Tibial artery (tissue), 4 donors: ENCODE measurements at regions not wholly inside any gene's neighbourhood (a gene's known extent, or its start where the extent isn't known, plus 50 kb on each side); places are given as distances from the start of the nearest gene placed in this dataset.

Experiments
- DNase-seq, 2 donors: peaks; one replicate each; pipeline ENCODE4 v3.0.0-alpha.2; 2019
- H3K27ac ChIP-seq, 2 donors: fragments of 200-600 bp; sonication (generic) in 1 of 2; 1 replicate in 1 of 2; 2 replicates in 1 of 2; pipeline ENCODE4 v1.5.1; 2018 to 2019; ENCODE audit warnings: mild to moderate bottlenecking in 1 of 2
- H3K27me3 ChIP-seq, 2 donors: fragments of 200-600 bp; sonication (generic) in 1 of 2; one replicate each; pipeline versions ENCODE4 v1.5.1 to v1.6.0; 2016 to 2019
- H3K36me3 ChIP-seq, 3 donors: fragments of 200-600 bp; sonication (generic) in 2 of 3; one replicate each; pipeline ENCODE4 v1.5.1; 2016 to 2019; ENCODE audit warnings: mild to moderate bottlenecking in 2 of 3
- H3K4me1 ChIP-seq, 4 donors: fragments of 200-600 bp; sonication (generic) in 2 of 4; 1 replicate in 3 of 4; 2 replicates in 1 of 4; pipeline ENCODE4 v1.5.1; 2016 to 2019
- H3K4me3 ChIP-seq, 2 donors: fragments of 200-600 bp; sonication (generic) in 1 of 2; 1 replicate in 1 of 2; 2 replicates in 1 of 2; pipeline ENCODE4 v1.5.1; 2018 to 2019; ENCODE audit warnings: mild to moderate bottlenecking in 2 of 2
- H3K9me3 ChIP-seq, 3 donors: fragments of 200-600 bp; sonication (generic) in 1 of 3; one replicate each; pipeline ENCODE4 v1.5.1; 2016 to 2019
- intact Hi-C: fragments of 100-400 bp; cut with DNase I; formaldehyde crosslinking; loops from one replicate; pipeline ENCODE4 v1.15.0; 2023; ENCODE audit warnings: low total_unique reads
- TF ChIP-seq, protein P1 (sequence below), 2 experiments: fragments of 200-600 bp in 1 of 2; fragments of 450-650 bp in 1 of 2; IDR thresholded peaks; one replicate each; pipeline ENCODE4 v1.5.1; 2017 to 2019; ENCODE audit warnings: antibody characterized with exemption in 2 of 2, mild to moderate bottlenecking in 1 of 2, moderate library complexity in 1 of 2

DNA sequence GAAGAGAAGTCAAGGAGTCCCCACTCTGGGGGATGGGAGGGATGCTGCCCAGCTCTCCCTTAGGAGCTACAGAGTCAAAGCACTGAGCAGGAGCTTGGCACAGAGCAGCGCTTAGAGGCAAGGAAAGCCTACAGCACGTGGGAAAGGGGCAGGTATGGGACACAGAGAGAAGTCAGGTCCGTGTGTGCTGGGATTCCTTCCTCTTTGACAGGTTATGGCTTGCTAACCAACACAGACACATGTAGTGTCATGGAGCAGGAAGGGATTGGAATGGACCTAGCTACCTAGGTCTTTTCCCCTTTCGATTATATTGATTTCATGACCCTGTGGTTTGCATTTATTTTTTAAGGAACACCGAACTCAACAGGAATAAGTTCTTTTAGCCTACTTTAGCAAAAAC lies 208.5 kb upstream of the TUT7 start:
- TF ChIP-seq, protein P1, sequence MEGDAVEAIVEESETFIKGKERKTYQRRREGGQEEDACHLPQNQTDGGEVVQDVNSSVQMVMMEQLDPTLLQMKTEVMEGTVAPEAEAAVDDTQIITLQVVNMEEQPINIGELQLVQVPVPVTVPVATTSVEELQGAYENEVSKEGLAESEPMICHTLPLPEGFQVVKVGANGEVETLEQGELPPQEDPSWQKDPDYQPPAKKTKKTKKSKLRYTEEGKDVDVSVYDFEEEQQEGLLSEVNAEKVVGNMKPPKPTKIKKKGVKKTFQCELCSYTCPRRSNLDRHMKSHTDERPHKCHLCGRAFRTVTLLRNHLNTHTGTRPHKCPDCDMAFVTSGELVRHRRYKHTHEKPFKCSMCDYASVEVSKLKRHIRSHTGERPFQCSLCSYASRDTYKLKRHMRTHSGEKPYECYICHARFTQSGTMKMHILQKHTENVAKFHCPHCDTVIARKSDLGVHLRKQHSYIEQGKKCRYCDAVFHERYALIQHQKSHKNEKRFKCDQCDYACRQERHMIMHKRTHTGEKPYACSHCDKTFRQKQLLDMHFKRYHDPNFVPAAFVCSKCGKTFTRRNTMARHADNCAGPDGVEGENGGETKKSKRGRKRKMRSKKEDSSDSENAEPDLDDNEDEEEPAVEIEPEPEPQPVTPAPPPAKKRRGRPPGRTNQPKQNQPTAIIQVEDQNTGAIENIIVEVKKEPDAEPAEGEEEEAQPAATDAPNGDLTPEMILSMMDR (IDR thresholded peaks at IDR 0.05): no peak
- H3K36me3 ChIP-seq: no peaks in the 10 kb centered on the region
- no peak for DNase-seq
- no peak overlapping the region for H3K27ac ChIP-seq
- no peaks in the 10 kb centered on the region for H3K4me1 ChIP-seq
- no peaks in the 10 kb centered on the region for H3K9me3 ChIP-seq
- intact Hi-C loops: no loop called here
- peaks cover 0 to 3% of the 10 kb centered on the region in 2 donors for H3K27me3 ChIP-seq
- no peak overlapping the region for H3K4me3 ChIP-seq

DNA sequence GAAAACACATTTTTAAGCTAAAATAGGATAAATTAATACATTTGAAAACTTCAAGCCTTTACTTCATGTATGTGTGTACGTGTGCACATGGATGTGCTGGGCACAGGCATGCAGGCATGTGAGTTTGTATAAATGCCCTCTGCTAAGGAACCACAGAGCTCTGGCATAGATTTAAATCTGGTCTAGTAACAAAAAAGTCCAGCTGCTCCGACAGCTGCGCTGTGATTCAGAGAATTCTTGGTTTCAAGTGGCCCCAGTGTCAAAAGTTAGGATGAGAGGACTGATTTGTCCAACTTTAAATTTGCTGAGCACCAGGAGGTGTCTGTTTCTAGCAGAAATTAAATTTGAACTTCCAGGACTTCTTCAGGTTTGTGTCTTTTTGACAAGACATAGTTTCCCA lies 203.7 kb upstream of the TUT7 start:
- H3K36me3 ChIP-seq: no peaks in the 10 kb centered on the region
- no peaks in the 10 kb centered on the region for H3K9me3 ChIP-seq
- H3K4me3 ChIP-seq: no peak overlapping the region
- no peak for DNase-seq
- no peak overlapping the region for H3K27ac ChIP-seq
- intact Hi-C loops: no loop called here
- H3K27me3 ChIP-seq: peaks cover 0 to 3% of the 10 kb centered on the region in 2 donors
- no peaks in the 10 kb centered on the region for H3K4me1 ChIP-seq
- TF ChIP-seq, protein P1 (IDR thresholded peaks at IDR 0.05): no peak

DNA sequence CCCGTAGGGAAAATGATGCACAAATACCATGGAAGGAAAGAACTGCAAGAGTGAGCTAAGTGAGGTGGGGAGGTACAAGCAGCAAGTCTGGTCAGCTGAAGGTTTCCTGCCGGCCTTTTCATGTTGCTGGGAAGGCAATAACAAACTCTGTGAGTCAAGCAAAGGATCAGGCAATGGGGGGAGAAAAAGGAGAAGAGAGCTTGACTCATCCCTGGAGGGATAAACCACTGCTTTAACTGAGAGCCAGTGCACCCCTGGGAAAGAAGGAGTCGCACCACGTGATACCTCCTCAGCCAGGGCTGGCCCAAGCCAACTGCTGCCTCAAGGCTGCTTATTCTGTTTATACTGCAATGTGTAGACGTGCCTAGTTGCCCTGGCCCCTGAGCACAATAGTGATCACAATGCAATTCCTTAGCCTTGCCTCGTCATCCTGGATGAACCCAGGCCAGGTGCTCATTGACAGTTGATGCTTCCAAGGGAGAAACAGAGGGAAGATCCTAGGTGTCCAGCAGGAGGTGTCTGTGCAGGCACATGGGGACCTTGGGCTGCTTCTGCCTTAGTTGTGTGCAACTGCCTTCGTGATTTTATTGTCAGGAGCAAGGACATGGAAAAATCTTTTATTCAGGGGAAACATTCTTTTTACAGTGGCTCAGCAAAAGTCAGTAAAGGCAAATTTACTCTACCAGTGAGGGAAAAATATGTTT lies 203.0 kb upstream of the TUT7 start:
- Histone ChIP-seq H3K36me3 (no peaks in the 10 kb centered on the region), H3K27me3 (peaks cover 0 to 3% of the 10 kb centered on the region in 2 donors), H3K9me3 (no peaks in the 10 kb centered on the region), H3K4me1 (no peaks in the 10 kb centered on the region), H3K4me3 (no peak overlapping the region), H3K27ac (no peak overlapping the region)
- TF ChIP-seq, protein P1 (IDR thresholded peaks at IDR 0.05): no peak
- intact Hi-C loops: no loop called here
- DNase-seq: no peak

DNA sequence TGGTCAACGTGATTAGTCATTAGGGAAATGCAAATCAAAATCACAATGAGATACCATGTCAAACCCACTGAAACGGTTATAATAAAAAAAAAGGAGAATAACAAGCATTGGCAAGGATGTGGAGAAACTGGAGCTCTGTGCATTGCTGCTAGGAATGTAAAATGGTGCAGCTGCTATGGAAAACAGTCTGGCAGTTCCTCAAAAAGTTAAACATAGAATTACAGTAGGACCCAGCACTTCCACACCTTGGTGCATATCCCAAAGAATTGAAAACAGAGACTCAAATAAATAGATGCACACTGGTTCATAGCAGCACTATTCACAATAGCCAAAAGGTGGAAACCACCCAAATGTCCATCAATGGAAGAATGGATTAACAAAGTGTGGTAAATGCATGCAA lies 201.5 kb upstream of the TUT7 start:
- TF ChIP-seq, protein P1 (IDR thresholded peaks at IDR 0.05): no peak
- Histone ChIP-seq H3K36me3 (no peaks in the 10 kb centered on the region), H3K27me3 (peaks cover 0 to 3% of the 10 kb centered on the region in 2 donors), H3K4me1 (no peaks in the 10 kb centered on the region), H3K4me3 (no peak overlapping the region), H3K9me3 (no peaks in the 10 kb centered on the region), H3K27ac (no peak overlapping the region)
- DNase-seq: no peak
- intact Hi-C loops: no loop called here

DNA sequence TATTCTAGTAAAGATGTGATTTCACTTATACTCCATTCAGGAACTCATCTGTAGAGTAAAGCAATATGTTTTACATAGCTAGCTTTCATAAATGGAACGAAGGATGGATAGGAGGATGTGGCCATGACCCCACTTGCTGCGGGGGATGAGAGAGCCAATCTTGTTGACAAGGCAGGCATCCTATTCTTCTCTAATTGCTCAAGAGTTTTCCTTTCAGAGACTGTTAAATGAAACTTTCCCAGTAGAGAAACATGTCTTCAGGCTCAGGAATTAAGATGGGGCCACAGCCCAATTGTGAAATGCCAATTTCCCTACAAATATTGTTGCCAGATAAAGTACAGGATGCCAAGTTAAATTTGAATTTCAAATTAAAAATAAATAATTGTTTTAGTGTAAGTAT lies 196.2 kb upstream of the TUT7 start:
- Histone ChIP-seq H3K36me3 (no peaks in the 10 kb centered on the region), H3K4me1 (no peaks in the 10 kb centered on the region), H3K27ac (no peak overlapping the region), H3K9me3 (no peaks in the 10 kb centered on the region), H3K27me3 (no peaks in the 10 kb centered on the region), H3K4me3 (no peak overlapping the region)
- DNase-seq: no peak
- intact Hi-C loops: no loop called here
- TF ChIP-seq, protein P1 (IDR thresholded peaks at IDR 0.05): no peak

DNA sequence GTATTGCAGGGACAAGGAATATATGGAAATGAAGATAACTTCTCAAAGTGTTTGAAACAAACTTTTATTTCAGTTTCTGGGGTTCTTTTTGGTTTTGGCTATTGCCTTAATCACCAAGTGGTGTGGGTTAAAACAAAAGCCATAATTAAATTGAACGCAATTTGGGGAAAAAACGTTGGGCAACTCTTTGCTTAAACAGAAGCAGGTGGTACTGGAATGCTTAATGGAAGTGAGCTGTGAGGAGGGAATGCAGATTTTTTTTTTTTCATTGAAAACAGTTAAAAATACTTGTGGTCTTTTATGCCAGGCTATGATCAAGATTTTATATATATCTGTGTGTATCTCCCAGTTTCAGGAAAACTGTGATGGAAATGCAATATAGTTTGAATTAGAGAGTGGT lies 195.7 kb upstream of the TUT7 start:
- no peaks in the 10 kb centered on the region for H3K9me3 ChIP-seq
- H3K27ac ChIP-seq: no peak overlapping the region
- no peak overlapping the region for H3K4me3 ChIP-seq
- H3K36me3 ChIP-seq: no peaks in the 10 kb centered on the region
- TF ChIP-seq, protein P1 (IDR thresholded peaks at IDR 0.05): no peak
- intact Hi-C loops: no loop called here
- no peaks in the 10 kb centered on the region for H3K4me1 ChIP-seq
- H3K27me3 ChIP-seq: no peaks in the 10 kb centered on the region
- DNase-seq: no peak
